CD8-positive, alpha-beta memory T cell (primary cell): ENCODE measurements at regions not wholly inside any gene's neighbourhood (a gene's known extent, or its start where the extent isn't known, plus 50 kb on each side); places are given as distances from the start of the nearest gene placed in this dataset.
A peak's percentile ranks its signal among the peaks of the same experiment; 100 is the strongest.
"Not testable (repeated sequence)": the region's sequence is repeated elsewhere in the genome, so short reads cannot be mapped to it uniquely, and the experiment has no call there.

Source experiments
- CTCF ChIA-PET: fragments of 350-600 bp; sonication (Branson Sonifier 250); formaldehyde crosslinking; loops from one replicate; lab custom pipeline; 2021; ENCODE audit warnings: antibody characterized with exemption; lab: Charles Lee
- POLR2A ChIA-PET: fragments of 350-600 bp; sonication (Branson Sonifier 250); formaldehyde crosslinking; loops from one replicate; lab custom pipeline; 2021; ENCODE audit warnings: antibody characterized with exemption; lab: Charles Lee
- DNase-seq, 5 donors: peaks; one replicate each; pipeline versions ENCODE4 v3.0.0 to v3.0.0-alpha.2; 2020 to 2022; ENCODE audit warnings: mixed read lengths in 1 of 5
- H3K27ac ChIP-seq: one replicate; pipeline ENCODE4 v1.7.0; 2013; ENCODE audit warnings: low read depth, mild to moderate bottlenecking, low read length, moderate library complexity
- H3K27me3 ChIP-seq: 2 replicates; pipeline ENCODE4 v1.7.0; 2013; ENCODE audit warnings: low read length, mild to moderate bottlenecking; ENCODE audit not compliant: insufficient read depth, poor library complexity, severe bottlenecking
- H3K36me3 ChIP-seq: 2 replicates; pipeline ENCODE4 v1.7.0; 2013; ENCODE audit warnings: mild to moderate bottlenecking, low read length, moderate library complexity; ENCODE audit not compliant: insufficient read depth
- H3K4me1 ChIP-seq: 2 replicates; pipeline ENCODE4 v1.7.0; 2013; ENCODE audit warnings: mild to moderate bottlenecking, low read length, moderate library complexity; ENCODE audit not compliant: insufficient read depth
- H3K4me3 ChIP-seq: 2 replicates; pipeline ENCODE4 v1.7.0; 2013; ENCODE audit warnings: mild to moderate bottlenecking, low read length
- H3K9me3 ChIP-seq: 2 replicates; pipeline ENCODE4 v1.7.0; 2013; ENCODE audit warnings: mild to moderate bottlenecking, low read length
- H3K27ac Mint-ChIP-seq, 8 donors: one replicate each; pipeline ENCODE4 v1.8.0; 2020 to 2021; ENCODE audit warnings: mixed read lengths in 8 of 8, mild to moderate bottlenecking in 6 of 8, inconsistent platforms in 3 of 8, moderate library complexity in 3 of 8
- H3K27me3 Mint-ChIP-seq, 2 donors: one replicate each; pipeline ENCODE4 v1.8.0; 2020 to 2021; ENCODE audit warnings: mixed read lengths in 2 of 2, mild to moderate bottlenecking in 1 of 2, moderate library complexity in 1 of 2
- H3K36me3 Mint-ChIP-seq, 3 donors: one replicate each; pipeline ENCODE4 v1.8.0; 2020 to 2021; ENCODE audit warnings: mixed read lengths in 3 of 3, inconsistent platforms in 1 of 3, mild to moderate bottlenecking in 1 of 3
- H3K4me1 Mint-ChIP-seq, 3 donors: one replicate each; pipeline ENCODE4 v1.8.0; 2020 to 2021; ENCODE audit warnings: mixed read lengths in 3 of 3, inconsistent platforms in 1 of 3, mild to moderate bottlenecking in 1 of 3
- H3K4me3 Mint-ChIP-seq, 7 donors: one replicate each; pipeline ENCODE4 v1.8.0; 2020 to 2021; ENCODE audit warnings: mixed read lengths in 7 of 7, mild to moderate bottlenecking in 6 of 7, moderate library complexity in 4 of 7, inconsistent platforms in 2 of 7
- H3K9me3 Mint-ChIP-seq, 5 donors: one replicate each; pipeline ENCODE4 v1.8.0; 2020 to 2022; ENCODE audit warnings: mixed read lengths in 5 of 5, mild to moderate bottlenecking in 3 of 5, moderate library complexity in 2 of 5, inconsistent platforms in 1 of 5

DNA sequence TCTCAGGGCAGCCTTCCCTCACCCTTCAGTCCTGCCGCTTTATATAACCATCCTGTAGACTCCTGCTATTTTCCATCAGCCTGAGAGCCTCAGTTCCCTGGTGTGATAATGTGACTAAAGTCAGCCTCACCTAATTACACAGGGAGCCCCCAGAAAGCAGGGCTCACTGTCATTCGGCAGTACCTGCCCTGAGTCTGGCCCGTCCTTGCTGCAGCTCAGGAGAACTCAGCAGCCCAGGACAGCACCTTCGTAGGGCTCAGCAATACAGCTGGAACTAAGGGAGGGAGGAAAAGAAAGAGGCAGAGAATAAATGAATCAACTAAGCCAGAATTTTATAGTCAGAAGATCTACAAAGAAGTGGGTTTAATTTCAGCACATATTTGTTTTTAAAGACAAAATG lies 598.7 kb downstream of the SPATA31A6 start:
- H3K27ac ChIP-seq, H3K9me3 Mint-ChIP-seq, H3K36me3 Mint-ChIP-seq, H3K4me1 ChIP-seq, H3K27ac Mint-ChIP-seq, H3K27me3 Mint-ChIP-seq, H3K27me3 ChIP-seq, POLR2A ChIA-PET, H3K4me3 ChIP-seq, DNase-seq, H3K4me3 Mint-ChIP-seq, CTCF ChIA-PET, H3K4me1 Mint-ChIP-seq, H3K9me3 ChIP-seq, H3K36me3 ChIP-seq: not testable (repeated sequence)

- DNase-seq, POLR2A ChIA-PET, H3K4me1 Mint-ChIP-seq, H3K27me3 Mint-ChIP-seq, H3K4me3 ChIP-seq, H3K9me3 Mint-ChIP-seq, H3K4me1 ChIP-seq, H3K27ac ChIP-seq, CTCF ChIA-PET, H3K27me3 ChIP-seq, H3K9me3 ChIP-seq, H3K36me3 Mint-ChIP-seq, H3K36me3 ChIP-seq: not testable (repeated sequence)
- H3K4me3 Mint-ChIP-seq: peak overlapping the region in 1 of 7 donors; percentile 69
- H3K27ac Mint-ChIP-seq: peak overlapping the region in 1 of 8 donors; percentile 54
Observed at GRCh38 chr9:42792725-42793124, 609.3 kb downstream of the SPATA31A6 start.

GRCh38 chr9:42798571-42798970 lies 615.1 kb downstream of the SPATA31A6 start:
- H3K27me3 ChIP-seq, H3K4me1 Mint-ChIP-seq, H3K4me3 ChIP-seq, H3K27me3 Mint-ChIP-seq, H3K36me3 ChIP-seq, POLR2A ChIA-PET, H3K4me1 ChIP-seq, DNase-seq, H3K36me3 Mint-ChIP-seq, H3K9me3 ChIP-seq, H3K9me3 Mint-ChIP-seq, CTCF ChIA-PET, H3K27ac ChIP-seq, H3K27ac Mint-ChIP-seq, H3K4me3 Mint-ChIP-seq: not testable (repeated sequence)

GRCh38 chr9:42802716-42803115 lies 619.3 kb downstream of the SPATA31A6 start:
- H3K27ac Mint-ChIP-seq, H3K9me3 ChIP-seq, H3K4me3 ChIP-seq, H3K4me1 Mint-ChIP-seq, H3K4me3 Mint-ChIP-seq, H3K36me3 ChIP-seq, DNase-seq, H3K27me3 ChIP-seq, POLR2A ChIA-PET, H3K27me3 Mint-ChIP-seq, H3K27ac ChIP-seq, H3K4me1 ChIP-seq, CTCF ChIA-PET, H3K36me3 Mint-ChIP-seq: not testable (repeated sequence)
- H3K9me3 Mint-ChIP-seq: peaks cover 0 to 12% (median 3%) of the 10 kb centered on the region in 5 donors

DNA sequence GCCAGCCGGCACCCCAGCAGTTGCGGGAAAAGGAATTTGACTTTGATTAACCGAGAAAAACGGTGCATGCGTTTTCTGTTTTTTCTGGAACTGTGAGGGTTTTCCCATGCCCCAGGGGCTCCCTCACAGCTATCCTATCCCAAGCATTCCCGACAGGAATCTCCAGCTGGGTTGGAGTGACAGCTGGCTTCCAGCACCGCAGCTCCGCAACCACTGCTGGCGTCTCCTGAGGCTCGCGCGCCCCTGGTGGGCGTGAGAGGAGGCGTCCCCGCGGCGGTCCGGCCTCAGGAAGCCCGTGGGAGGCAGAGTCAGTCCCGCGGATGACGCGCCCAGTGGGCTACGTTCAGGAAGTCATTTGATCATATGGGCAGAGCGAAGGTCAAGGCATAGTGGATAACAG lies 623.2 kb downstream of the SPATA31A6 start:
- H3K27ac Mint-ChIP-seq, H3K27ac ChIP-seq, POLR2A ChIA-PET, H3K4me1 ChIP-seq, H3K4me3 Mint-ChIP-seq, H3K4me1 Mint-ChIP-seq, H3K36me3 ChIP-seq, H3K36me3 Mint-ChIP-seq, H3K9me3 ChIP-seq, H3K27me3 Mint-ChIP-seq, H3K4me3 ChIP-seq, DNase-seq, H3K27me3 ChIP-seq, CTCF ChIA-PET: not testable (repeated sequence)
- peaks cover 0 to 12% (median 0%) of the 10 kb centered on the region in 5 donors for H3K9me3 Mint-ChIP-seq

DNA sequence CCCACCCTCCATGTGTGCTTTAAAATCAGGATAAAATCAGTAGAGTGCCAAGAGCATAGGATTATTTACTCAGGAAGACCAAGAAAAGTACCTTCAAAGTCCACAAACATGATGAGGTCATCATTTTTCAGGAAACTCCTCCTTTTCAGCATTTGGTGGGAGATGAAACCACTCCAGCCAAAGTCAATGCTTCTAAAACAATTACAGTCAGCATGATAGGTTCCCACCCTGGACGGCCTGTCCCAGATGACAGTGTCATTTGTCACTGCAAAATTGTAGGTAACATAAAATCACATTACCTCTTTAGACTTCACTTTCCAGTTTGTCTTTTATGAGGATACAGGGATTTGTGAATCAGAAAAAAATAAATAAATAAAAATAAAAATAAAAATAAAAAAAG lies 638.0 kb downstream of the SPATA31A6 start:
- POLR2A ChIA-PET, H3K36me3 ChIP-seq, H3K9me3 ChIP-seq, H3K27me3 ChIP-seq, H3K4me3 ChIP-seq, H3K4me3 Mint-ChIP-seq, CTCF ChIA-PET, H3K4me1 Mint-ChIP-seq, H3K27ac Mint-ChIP-seq, H3K27me3 Mint-ChIP-seq, DNase-seq, H3K4me1 ChIP-seq, H3K9me3 Mint-ChIP-seq, H3K27ac ChIP-seq, H3K36me3 Mint-ChIP-seq: not testable (repeated sequence)

DNA sequence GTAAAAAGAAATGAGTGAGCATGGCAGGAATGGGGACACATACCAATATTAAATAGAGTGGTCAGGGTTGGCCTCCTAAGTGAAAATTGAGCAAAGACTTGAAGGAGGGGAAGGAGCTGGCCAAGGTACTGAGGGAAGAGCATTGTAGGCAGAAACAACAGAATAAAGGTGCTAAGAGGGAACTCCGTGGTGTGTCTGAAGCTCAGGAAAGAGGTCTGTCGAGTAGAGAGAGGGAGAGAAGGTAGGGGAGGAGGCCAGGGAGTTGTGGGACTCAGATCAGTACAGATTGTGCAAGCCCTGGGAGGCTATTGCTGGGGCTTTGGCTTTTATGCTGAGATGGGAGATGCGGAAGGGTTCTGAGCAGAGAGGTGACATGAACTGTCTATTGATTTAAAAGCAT lies 664.7 kb downstream of the SPATA31A6 start:
- POLR2A ChIA-PET, H3K9me3 Mint-ChIP-seq, H3K4me3 ChIP-seq, H3K27me3 Mint-ChIP-seq, H3K9me3 ChIP-seq, H3K36me3 Mint-ChIP-seq, H3K27me3 ChIP-seq, H3K4me3 Mint-ChIP-seq, CTCF ChIA-PET, H3K27ac Mint-ChIP-seq, H3K36me3 ChIP-seq, H3K4me1 ChIP-seq, H3K27ac ChIP-seq, H3K4me1 Mint-ChIP-seq, DNase-seq: not testable (repeated sequence)

DNA sequence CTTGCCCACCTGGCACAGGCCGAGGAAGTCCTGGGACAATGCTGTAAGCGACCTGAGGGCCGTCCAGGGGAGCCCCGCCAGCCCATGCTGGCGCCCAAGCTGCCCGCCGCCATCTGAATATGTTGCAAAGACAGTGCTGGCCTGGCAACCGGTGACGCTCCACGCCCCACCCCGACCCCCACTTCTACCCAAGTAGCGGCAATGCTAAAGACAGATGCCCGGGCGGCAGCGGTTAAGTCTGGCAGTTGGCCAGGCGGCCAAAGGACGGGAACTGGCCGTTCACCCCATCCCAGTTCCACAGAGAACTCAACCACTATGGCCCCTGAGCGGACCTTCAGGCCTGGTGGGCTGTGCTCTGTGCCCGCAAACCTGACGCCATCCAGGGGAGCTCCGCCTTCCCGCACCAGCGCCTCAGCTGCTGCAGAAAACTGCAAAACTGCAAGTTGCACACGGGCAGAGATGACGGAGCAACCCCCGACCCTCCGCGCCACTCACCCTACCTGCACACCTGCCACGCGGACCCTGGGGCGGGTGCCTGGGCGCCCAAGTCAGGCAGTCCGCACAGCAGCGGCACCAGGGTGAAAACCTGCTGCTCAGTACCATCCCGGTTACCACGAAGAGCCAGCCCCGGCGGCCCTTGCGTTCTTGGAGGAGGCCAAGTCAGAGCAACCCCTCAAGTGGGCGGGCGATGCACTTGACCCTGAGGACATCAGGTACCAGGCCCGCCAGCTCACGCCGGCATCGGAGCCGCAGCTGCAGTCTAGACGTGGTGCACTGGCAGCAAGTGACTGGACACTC lies 667.6 kb downstream of the SPATA31A6 start:
- H3K9me3 ChIP-seq, POLR2A ChIA-PET, H3K27me3 Mint-ChIP-seq, H3K36me3 Mint-ChIP-seq, H3K27ac Mint-ChIP-seq, H3K4me1 ChIP-seq, H3K4me3 ChIP-seq, CTCF ChIA-PET, H3K27me3 ChIP-seq, H3K36me3 ChIP-seq, DNase-seq, H3K4me1 Mint-ChIP-seq, H3K9me3 Mint-ChIP-seq, H3K27ac ChIP-seq: not testable (repeated sequence)
- H3K4me3 Mint-ChIP-seq: peak overlapping the region in 1 of 7 donors; percentile 93

DNA sequence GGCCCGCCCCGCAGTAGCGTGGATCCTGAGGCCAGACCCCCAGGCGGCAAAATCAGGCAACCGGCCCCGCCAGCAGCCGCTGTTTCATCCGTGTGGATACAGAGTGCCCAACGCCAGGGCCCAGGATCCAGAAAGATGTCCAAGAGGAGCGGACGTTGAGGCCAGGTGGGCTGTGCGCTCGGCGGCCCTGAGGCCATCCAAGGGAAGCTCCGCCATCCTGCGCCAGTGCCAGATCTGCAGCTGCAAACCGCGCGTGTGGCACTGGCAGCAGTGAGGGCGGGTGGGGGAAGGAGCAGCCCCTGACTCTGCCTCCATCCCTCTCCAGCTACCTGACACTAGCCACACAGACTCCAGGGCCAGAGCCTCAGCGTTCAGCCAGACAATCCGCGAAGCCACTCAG lies 668.2 kb downstream of the SPATA31A6 start:
- H3K27me3 ChIP-seq, H3K4me1 ChIP-seq, H3K27ac Mint-ChIP-seq, H3K27me3 Mint-ChIP-seq, H3K36me3 ChIP-seq, H3K4me1 Mint-ChIP-seq, CTCF ChIA-PET, H3K4me3 ChIP-seq, DNase-seq, H3K27ac ChIP-seq, H3K36me3 Mint-ChIP-seq, H3K9me3 Mint-ChIP-seq, H3K9me3 ChIP-seq, POLR2A ChIA-PET: not testable (repeated sequence)
- peak overlapping the region in 1 of 7 donors; percentile 93 for H3K4me3 Mint-ChIP-seq
